ENCODE measurements at regions not wholly inside any gene's neighbourhood (a gene's known extent, or its start where the extent isn't known, plus 50 kb on each side); places are given as distances from the start of the nearest gene placed in this dataset.

- TF ChIP-seq CTCF (IDR thresholded peaks at IDR 0.05), result no peak
- no peak for TF ChIP-seq POLR2AphosphoS5 (IDR thresholded peaks at IDR 0.05)
These were observed 436.6 kb downstream of the DTWD2 start for GRCh38 chr5:118551716-118552115.
